GM12892 (cell line): ENCODE measurements at regions not wholly inside any gene's neighbourhood (a gene's known extent, or its start where the extent isn't known, plus 50 kb on each side); places are given as distances from the start of the nearest gene placed in this dataset.

Source experiments
- POLR2A ChIP-seq: IDR thresholded peaks from 2 replicates; pipeline ENCODE4 v1.6.1; 2011; ENCODE audit warnings: low read depth, low read length, control low read depth
- POLR2AphosphoS5 ChIP-seq: IDR thresholded peaks from 2 replicates; pipeline ENCODE4 v1.6.1; 2011; ENCODE audit warnings: low read depth, low read length, control low read depth
- TAF1 ChIP-seq: IDR thresholded peaks from 2 replicates; pipeline ENCODE4 v1.6.1; 2011; ENCODE audit warnings: low read depth, mild to moderate bottlenecking, control low read depth, low read length, borderline replicate concordance

GRCh38 chr15:69661871-69662644 is 209.4 kb downstream of the RPLP1 start:
- no peak for TF ChIP-seq POLR2AphosphoS5
- no peak for TF ChIP-seq POLR2A
- TF ChIP-seq TAF1: no peak
